HG03280 (cell line): ENCODE measurements at regions not wholly inside any gene's neighbourhood (a gene's known extent, or its start where the extent isn't known, plus 50 kb on each side); places are given as distances from the start of the nearest gene placed in this dataset.
A peak's percentile ranks its signal among the peaks of the same experiment; 100 is the strongest.

Source experiments
- ATAC-seq: cut with Tn5 transposase; IDR thresholded peaks from one replicate; pipeline ENCODE4 v1.9.1; 2021; ENCODE audit warnings: mild to moderate bottlenecking, moderate library complexity; ENCODE audit not compliant: unreplicated experiment

DNA sequence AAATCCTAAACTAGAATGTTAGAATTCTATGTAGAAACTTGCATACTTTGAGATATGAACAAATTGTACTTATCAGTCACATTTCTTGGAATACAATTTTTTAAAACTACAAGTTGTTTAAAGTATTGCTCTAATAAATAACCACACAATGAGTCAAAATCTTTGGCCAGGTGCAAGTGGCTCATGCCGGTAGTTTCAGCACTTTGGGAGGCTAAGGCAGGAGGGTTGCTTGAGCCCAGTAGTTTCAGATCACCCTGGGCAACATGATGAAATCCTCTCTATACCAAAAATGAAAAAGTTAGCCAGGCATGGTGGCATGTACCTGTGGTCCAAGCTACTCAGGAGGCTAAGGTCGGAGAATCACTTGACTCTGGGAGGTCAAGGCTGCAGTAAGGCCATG lies 257.8 kb downstream of the COX7C start:
- ATAC-seq, result no peak

DNA sequence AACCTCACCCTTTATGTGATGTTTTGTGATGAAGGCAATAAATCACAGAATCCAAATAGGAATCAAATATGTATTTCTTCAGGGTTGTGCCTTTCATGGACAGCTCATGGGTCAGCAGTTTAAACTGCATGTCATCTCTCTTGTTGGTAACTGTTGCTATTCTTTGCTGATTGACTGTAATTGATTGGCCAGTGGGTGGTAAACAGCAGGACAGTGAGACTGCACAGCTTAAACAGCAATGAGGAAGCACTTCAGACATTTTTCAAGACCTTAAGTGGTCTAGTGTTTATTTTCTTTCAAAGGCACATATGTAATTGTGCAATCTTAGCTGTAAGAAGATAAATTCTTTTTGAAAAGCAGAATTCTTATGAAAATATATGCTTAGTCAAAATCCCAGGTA lies 260.5 kb downstream of the COX7C start:
- ATAC-seq, result no peak

DNA sequence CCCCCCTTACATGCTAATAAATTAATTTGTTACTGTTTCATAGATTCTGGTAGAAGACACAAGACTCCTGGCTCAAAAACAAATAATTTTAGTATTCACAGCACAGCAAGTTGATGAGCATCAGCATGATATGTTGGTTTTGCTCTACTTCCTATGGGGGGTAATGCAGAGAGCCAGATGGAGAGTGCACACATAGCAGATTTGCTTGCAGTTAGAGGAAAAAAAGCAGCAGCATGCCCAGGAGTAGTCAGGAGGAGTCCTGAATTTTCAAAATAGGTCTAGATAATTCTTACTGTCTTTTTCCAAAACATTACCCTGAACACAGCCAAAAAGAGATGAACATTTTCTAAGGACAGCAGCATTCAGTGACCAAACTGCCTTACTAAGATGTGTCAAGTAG lies 261.3 kb downstream of the COX7C start:
- no peak for ATAC-seq

DNA sequence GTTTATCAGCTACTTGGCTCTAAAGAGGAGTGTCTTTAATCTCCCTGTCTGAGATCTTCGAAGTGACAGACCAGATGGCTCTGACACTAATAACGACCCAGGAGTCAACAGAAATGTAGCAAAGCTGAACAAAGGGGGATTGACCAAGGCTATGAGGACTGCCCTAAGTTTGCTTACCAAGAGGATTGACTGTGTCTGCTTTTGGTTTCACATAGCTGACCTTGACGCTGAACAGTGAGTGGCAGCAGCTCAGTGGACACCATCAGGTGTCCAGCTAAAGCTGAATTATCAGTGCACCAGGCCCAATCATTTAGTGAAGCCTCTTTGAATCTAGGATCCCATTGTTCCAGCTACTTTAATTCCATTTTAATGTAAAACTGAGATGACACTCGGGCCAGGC lies 262.6 kb downstream of the COX7C start:
- ATAC-seq, result peak; percentile 11

DNA sequence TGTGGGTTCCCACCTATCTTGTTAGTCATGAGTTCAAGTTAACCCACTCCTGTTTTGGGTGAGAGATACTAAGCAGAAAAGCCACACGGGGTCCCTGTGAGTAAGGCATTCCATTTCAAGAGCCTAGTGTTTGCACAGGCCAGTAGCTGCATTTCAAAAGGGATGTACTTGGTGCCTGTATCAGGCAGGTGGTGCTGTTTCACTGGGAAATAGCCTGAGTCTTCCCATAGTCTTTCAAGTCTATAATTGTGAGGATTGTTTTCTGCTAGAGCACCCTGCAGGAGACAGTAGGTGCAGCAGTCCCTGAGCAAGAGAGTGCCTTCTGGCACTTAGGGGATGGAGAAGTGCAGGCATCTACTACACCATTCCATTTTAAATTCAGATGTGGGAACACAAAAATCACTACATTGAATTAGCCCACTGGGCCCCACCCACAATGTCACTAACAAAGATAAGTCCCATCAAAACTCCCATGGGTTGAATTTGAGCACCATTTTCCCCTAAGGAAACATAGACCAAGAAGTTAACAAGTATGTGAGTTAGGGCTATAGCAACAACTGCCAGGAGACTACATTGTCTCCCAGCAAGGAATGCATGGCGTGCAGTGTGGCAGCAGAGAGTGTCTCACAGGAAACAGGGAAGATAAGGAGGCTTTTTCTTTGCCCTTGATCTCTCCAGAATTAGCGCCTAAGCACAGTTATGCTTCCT lies 263.2 kb downstream of the COX7C start:
- peak; percentile 89 for ATAC-seq

DNA sequence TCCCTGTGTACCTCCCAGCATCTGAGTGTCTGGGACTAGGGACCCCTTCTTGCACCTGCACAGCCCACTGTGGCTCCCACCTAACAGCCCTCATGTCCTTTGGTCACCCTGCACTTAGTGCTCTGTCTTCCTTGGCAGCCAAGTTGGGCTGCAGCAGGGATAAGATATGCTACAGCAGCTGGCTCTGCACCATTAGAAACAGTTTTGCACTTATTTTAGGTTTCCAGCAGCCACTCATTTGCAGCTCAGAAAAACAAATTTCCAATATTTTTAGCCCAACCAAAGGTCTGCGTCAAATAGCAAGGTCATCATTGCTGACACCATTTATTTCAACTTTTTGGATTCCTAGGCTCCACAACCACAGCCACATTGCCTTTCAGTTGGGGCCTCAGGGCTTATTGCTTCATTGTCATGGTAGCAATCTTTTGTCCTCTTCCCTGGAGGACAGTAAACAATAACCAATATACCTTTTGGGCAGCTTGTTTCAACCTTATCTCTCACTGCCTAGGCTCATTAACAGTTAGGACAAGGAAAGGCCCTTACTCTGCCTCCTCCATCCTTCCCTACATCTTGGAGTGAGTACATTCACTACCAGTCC lies 263.9 kb downstream of the COX7C start:
- no peak for ATAC-seq

DNA sequence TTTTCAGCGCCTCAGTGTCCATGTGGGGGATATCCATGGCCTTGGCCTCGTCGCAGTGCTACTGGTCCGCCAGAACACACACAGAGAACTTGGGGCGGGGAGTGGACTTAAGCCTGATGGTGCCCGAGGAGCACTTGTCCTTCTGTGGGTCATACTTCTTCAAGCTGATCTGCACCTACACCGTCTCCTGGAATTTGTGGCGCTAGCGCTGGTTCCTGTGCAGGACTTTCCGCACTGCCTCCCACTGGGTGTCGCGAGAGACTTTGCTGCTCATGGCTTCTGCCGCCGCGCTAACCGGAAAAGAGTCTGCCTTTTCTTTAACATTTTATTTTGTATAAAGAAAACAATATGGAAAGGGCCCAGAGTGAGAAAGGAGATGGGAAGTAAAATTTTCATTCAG lies 266.9 kb downstream of the COX7C start:
- no peak for ATAC-seq

DNA sequence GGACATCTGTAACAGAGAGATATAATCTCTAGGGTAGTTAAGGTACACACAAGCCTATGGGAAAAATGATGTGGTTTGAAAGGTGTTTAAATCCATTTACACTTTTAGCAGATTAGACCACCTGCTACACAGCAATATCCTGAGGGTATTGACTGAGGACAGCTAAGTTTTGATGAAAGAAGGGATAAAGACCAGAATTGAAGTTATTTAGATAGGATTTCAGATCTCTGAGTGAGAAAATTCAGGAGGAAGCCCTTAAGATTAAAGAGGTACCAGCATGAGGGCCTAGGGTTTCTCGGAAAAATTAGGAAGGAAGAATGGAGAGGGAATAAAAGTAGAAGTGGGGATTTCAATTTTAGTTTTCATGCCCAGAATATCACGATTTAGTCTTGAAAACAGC lies 267.3 kb downstream of the COX7C start:
- no peak for ATAC-seq

DNA sequence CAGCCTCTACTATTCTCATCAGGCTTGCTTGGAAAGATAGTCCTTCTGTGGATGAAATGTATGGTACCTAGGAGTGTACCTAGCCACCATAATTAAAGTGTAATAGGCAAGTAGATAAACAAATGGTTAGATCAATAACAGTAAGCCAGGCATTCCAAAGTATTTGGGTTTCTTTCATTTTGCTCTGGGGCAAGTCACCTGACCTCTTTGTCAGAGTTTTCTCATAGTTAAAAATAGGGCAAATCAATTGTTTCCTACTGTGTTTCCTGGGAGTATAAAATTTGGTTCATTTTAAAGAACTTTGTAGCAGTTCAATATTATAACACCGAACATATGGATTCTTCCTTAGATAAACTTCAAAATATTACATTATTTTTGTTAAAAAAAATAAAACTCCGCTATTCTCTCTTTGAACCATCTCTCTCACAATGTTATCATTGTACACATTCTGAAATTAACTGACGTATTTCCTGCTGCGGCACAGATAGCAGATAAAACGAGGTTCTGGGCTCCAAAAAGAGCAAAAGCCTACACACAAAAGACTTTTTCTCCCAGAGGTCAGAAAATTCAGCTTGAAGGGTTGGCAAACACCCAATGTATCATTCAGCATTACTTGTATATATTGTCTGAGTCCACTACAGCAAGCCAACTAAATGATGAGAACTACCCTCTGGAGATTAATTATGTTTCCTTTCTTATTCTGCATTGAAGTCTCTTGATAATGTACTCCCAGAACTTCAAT lies 267.9 kb downstream of the COX7C start:
- ATAC-seq, result no peak

DNA sequence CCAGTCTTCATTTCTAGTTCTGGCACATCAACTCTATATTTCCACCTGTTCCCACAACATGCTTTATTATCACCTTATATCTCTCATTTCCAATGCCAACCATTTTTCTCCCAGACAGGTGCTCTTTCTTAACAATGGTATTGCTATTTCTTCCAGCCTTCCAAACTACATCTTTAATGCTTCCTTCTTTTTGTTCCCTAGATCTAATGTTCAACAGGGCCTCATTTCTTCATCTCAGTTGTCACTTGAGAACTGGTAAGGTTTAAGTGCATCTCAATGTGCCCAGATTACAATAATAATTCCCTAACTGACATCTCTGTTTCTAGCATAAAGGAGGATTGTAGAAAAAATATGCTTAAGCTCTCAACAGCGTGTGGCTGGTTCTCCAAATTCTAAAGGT lies 272.6 kb downstream of the COX7C start:
- ATAC-seq, result no peak

DNA sequence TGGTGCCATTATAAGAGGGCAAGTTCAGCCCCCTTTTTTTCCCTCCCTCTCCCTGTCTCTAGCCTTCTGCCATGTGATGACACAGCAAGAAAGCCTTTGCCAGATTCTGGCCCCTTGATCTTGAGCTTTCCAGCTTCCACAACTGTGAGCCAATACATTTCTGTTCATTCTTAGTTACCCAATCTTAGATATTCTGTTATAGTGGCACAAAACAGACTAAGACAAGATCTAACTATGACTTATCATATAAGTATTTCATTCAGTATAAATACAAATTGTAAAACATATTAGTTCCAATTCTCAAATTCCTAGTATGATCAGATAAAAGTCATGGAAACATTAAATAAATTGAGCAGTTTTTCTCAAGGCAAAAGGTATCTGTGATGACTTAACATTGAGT lies 276.3 kb downstream of the COX7C start:
- no peak for ATAC-seq

DNA sequence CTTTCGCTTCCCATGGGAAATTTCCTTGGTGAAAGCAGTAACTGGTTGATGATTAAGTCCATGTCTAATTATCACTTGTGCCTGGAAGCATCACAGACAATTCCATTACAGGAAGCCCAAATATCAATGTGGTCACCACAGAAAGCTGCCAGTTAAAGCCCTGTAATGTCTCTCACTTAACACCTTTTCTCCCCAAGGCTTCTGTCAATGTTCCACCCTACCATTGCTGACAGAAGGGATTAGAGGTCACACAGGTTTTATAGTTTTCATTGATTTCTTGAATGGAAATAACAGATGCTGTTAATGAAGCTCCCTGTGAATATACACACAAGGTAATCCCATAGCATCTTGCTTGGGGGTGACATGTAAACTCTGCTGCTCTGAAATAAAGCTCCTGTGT lies 279.2 kb downstream of the COX7C start:
- ATAC-seq, result no peak

DNA sequence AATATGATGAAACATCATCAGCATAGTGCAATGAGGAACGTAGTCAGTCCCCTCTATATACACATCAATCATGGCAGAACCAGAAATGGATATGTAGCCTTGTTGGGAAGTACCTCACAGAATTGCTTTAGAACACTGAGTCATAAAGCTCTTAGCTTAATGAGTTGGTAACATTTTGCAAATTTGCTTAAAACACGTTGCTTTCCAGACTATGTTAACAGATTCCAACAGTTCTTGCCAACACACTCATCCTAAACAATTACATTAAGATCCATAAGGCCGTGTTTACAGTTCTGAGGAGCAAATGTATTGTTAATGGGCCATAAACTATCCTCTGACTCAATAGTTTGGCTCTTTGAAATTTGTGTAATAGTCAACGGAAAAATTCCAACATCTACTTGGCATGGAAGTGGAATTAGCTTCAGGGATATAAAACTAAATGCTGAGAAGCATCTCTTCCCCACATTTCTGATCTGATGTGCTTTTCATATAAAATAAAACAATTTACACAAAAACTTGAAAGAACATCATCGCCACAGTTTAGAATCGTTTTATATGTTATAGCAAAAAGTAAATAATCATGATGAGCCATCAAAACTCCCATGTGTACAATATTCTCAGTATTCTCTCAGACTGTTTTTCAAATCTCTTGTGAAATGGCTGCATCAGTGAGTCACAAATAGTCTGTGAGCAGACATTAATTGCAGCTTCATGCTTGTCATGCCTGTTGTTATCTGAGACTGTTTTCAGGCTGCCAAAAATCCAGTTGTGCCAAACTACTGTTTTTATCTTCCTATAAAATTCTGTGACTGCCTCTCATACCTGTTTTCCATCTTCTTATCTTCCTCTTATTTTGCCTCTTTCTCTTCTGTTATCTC lies 291.9 kb downstream of the COX7C start:
- ATAC-seq, result no peak

DNA sequence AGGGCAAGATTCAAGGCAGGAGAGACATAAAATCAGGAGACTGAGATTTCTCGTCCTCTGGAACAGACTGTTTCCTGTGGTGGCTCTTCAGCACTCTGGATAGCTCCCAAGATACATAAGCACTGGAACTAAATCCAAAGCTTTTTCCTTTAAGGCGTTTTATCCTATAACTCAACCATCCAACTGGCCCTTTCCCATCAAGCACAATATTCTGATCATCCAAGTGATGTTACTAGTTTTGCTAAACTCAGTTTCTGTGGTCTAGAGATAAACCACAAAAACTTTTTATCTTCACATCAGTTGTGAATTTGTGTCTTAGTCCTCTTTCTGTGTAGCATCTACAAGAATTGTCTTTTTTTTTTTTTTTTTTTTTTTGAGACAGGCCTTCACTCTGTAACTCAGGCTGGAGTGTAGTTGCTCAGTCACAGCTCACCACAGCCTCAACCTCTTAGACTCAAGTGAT lies 299.4 kb downstream of the COX7C start:
- no peak for ATAC-seq

DNA sequence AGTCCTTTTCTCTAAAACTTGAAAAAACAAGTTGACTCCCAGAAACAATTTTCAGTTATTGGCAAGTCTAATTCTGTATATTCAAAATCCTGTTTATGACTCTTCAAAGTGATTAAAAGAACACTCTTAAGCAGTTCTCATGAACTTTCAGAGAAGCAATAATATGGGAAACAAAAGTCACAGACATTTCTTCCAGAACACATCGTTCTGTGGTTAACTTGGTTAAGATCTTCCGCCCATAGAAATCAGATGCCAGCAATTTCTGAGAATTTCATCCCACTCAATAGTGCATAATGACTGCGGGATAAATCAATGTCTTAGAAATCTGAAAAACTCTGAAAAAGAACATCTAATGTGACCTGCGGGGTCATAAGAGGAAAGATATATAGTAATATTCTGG lies 300.5 kb downstream of the COX7C start:
- ATAC-seq, result no peak

DNA sequence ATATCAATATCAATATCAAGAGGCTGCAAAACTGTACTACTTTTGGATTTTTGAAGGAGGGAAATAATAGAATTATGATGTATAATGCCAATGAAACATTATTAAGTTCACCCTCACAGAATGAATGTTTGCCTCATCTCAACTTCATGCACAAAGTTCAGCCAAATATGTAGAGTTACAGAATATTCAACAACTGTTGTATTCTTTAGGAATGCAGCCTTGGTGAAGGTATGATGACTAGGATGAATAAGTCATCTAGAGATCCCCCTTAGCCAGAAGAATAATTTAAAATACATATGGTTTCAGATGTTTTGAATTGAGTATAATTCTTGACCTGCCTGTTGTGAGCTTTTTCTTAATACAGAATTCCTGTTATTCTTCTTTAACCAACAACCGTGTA lies 308.3 kb downstream of the COX7C start:
- ATAC-seq, result no peak

DNA sequence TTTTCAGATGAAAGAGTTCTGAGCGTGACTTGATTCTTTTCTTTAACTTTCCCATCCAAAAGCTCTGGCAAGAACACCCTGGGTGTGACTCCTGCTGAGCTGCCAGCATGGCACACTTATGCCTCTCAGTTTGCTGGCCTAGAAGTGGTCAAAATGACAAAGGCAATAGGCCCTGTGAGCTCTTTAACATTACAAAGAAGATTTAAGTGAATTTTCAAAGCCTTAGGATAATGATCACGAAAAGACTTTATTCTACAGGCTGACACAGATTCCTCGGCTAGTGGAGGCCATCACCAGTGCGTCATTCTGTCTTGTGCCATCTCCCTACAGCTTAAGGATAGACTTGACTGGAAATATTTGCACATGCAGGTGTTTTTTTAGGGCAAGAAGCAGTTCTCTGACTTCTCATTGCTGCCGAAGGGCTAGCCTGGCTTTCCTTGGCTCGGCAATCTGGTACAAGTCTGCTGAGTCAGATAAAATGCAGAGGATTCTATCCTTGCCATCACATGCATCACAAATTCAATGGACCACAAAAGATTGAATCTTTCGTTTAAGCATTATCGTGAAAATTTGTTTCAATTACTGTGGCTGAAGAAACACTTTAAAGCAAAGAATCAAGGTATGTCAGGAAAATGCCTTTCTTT lies 311.5 kb downstream of the COX7C start:
- no peak for ATAC-seq

DNA sequence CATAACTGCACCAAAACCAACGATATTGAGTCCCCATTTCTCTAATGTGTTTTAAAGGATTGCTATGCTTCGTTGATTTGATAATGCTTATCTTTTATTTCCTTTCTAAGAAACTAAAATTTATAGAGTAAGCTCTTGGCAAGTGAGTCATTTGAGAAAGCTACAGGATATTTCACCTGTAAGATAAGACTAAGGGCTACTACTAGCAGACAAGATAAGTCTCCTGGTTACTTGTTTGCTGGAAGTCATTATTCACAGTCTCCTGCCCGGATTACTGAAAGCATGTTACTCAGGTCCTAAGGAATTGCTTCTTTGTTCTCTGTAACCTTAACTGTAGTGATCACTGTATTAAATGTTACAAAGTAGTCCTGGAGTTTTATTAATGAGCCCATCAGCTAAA lies 315.9 kb upstream of the RASA1 start:
- no peak for ATAC-seq

DNA sequence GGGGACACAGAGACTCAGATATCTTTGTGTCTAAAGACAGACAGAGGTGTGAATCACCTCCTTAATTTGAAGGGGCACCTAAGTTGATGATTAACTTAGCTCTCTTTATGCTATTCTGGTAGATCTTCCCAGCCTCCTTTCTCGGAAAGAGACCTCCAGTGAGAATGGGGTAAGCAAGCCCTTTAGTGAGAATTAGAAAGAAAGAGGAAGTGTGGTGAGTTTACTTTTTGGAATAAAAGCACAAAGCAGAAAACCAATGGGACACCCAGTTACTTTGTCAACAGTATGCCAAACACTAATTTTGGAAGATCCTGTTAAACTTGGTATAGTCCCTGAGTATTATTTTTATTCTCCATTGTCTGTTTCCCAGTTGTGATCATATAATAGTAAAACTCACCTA lies 302.8 kb upstream of the RASA1 start:
- ATAC-seq, result no peak

DNA sequence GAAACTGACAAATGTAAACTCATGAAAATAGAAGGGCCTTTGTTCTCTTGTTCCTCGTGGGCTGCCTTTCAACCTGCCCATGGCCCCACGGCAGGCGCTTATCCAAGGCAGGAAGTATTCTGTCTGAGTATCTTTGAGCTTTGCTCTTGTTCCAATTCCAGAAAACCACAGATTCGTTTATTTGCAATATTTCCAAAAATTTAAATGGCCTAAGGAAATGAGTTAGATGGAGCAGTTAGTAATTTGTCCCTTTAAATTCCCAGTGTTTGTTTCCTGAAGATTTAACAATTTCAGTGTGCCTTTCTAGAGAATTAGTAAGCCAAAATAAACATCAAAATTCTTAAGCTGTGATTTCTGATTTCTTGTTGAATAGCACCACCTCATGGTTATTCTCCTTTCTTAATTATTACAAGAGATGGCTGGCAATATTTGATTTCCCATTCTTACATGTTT lies 299.4 kb upstream of the RASA1 start:
- ATAC-seq, result no peak

DNA sequence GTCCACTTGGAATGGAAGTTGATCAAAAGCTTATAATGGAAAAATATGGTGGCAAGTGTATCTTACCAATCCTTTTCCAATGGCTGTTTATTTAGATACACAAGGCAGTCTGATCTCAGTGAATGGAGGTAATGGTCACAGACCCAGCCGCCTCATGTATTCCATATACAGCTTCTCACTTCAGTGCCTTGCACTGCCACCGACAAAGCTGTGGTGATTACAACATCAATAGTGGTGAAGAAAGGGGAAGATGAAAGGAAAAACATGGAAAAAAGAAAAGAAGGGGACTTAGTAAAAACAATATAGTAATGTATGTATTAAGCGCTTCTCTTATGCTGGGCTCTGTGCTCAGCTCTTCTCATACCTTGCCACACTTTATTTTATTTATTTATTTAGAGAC lies 297.3 kb upstream of the RASA1 start:
- no peak for ATAC-seq
